Hippocampal formation (tissue), 2 donors: ENCODE measurements at regions not wholly inside any gene's neighbourhood (a gene's known extent, or its start where the extent isn't known, plus 50 kb on each side); places are given as distances from the start of the nearest gene placed in this dataset.
"Not testable (repeated sequence)": the region's sequence is repeated elsewhere in the genome, so short reads cannot be mapped to it uniquely, and the experiment has no call there.

Experiments
- DNase-seq, 2 donors: peaks; one replicate each; lab custom pipeline; 2025; lab: John Stamatoyannopoulos, UW

GRCh38 chr2:58629545-58630119, 388.5 kb upstream of the FANCL start:
- no peak for DNase-seq

DNA sequence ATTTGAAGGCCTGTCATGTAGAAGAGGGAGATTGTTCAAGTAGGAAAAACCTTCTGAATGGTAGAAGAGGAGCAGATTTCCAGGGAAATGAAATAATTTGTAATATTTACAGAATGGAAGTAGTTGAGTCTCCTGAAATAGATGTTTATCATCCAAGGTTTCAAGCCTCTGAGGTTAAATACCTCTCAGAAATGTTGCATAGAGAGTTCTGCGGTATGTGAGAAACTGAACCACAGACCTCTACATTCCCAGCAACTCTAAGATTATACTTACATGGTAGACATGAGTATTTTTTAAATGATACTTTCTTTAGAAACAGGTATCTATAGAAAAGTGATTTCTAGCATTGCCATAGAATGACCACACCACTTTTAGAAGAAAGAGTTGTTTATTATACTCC, 379.8 kb upstream of the FANCL start:
- no peak for DNase-seq

GRCh38 chr2:58620093-58620492, 379.0 kb upstream of the FANCL start:
- DNase-seq, result no peak

GRCh38 chr2:58616961-58617360, 375.8 kb upstream of the FANCL start:
- DNase-seq, result no peak

DNA sequence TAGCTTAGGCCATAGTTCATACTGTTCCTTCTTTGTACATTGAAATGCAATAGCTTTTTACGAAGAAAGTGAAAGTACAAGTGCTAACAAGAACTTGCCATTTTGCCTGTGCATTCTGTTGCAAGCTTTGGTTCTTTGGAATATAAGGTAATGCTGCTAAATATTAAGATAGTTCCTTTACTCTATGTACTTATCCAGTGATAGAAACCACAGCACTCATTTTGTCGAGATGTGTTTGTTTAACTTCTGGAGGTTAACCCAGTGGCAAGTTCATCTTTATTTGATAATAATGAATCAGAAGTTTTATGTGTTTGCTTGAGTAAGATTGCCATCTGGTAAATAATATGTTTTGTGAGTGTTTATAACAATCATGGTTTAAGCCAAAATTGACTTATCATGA, 373.1 kb upstream of the FANCL start:
- DNase-seq, result no peak

DNA sequence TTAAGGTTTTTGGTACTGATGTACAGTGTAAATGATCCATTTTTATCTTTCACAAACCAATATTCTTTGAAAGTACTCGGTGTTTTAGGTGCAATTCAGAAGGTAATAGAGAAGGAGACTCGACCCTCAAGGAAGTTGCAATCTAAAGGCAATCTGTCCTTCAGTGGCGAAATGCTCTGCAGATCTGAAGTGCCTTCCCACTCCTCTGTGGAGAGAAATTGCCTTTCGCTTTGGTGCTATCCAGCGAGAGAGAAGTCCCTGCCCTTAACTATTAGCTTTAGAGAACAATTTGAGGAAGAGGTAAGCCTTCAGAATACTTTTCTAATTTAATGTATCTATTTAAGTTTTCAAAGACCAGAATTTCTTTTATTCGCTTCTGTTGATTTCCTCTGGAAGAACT, 371.8 kb upstream of the FANCL start:
- DNase-seq, result no peak

- DNase-seq, result no peak
Measured at GRCh38 chr2:58609326-58609725, 368.2 kb upstream of the FANCL start.

DNA sequence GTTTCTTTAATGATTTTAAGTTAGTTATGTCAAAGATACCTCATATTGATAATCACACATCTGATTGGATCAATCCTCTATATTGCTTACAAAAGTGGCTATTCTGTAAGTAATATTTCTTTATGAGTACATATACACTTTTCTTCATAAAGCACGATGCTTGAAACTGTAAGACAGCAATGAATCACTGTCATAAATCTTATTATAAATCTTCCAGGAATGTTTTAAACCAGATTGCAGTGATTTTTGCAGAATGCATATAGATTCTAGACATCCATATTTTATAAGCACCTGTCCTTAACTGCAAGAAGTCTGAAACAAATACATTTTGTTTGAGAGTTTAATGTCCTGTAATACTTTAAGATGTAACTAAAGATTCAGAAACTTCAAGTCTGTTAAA, 367.0 kb upstream of the FANCL start:
- no peak for DNase-seq

- DNase-seq, result no peak
Measured at GRCh38 chr2:58607448-58607847, 366.3 kb upstream of the FANCL start.

- no peak for DNase-seq
Measured at GRCh38 chr2:58606799-58607198, 365.7 kb upstream of the FANCL start.

DNA sequence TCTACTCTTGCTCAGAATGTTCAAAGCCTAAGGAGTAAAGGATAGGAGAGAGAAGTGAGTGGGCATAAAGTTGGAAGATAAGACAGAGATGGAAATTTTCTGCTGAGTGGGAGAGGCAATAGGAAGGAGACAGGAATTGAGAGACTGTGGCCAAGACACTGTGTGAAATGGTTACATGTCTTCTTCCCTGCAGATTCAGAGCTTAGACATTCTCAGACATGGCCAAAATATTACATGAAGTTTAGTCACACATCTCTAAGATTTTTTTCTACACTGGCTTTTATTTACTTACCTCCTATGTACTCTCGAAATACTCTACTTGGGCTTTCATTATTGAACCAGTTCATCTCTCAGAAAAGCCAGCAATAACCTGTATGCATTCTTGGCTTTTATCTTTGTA, 363.0 kb upstream of the FANCL start:
- no peak for DNase-seq

DNA sequence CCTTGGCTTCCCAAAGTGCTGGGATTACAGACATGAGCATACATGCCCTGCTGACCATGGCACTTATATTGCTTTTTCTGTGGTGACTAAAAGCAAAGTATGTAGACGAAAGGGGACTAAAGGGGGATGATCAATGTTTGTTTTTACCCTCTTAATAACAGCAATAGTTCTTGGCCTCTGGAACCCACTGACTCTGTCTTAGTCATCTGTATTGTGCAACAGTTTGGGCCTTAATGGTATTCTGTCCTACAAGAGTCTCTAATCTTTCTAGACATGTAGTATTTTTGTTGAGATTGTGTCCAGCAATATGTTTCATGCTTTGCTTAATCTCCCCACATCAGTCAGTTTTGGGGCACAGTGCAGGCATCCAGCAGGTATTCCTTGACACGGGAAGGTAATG, 359.9 kb upstream of the FANCL start:
- DNase-seq, result no peak

- DNase-seq, result no peak
Measured at GRCh38 chr2:58598171-58598570, 357.0 kb upstream of the FANCL start.

- no peak for DNase-seq
Measured at GRCh38 chr2:58595714-58596113, 354.6 kb upstream of the FANCL start.

DNA sequence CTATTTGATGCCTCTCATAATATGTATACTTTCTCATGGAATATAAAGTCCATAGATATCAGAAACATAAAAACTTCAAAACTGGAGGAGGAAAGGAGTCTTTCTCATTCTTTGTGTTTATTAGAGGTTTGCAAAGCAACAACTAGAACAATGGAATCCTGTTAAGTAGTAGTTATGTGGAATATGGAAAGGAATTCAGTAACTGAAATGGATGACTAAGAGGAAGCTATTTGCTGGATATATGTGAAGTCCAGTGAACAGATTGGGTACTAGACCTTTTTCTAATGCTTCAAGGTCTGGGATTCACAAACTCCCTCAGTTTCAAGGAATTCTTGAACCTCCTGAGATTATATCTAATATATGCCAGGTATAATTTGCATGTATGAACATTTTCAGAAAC, 353.6 kb upstream of the FANCL start:
- no peak for DNase-seq

- DNase-seq, result no peak
Measured at GRCh38 chr2:58594175-58594574, 353.1 kb upstream of the FANCL start.

GRCh38 chr2:58586178-58586577, 345.1 kb upstream of the FANCL start:
- DNase-seq, result not testable (repeated sequence)

DNA sequence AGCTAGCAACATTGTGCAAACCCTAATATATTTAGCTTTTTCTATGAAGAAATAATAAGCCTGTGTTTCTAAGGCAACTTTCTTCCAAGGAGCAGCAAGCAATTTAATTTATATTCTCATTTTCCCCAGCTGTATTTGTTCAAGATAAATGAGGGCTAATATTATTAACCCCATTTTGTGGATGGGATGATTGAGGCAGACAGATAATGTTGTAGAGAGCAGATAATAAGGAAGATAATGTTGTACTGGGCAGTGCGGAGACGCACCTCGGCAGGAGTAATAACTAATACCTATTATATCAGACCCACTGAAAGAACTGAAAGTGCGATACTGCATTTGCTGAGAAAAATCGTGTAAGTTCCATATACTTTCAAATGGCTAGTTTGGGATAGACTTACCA, 344.1 kb upstream of the FANCL start:
- no peak for DNase-seq

GRCh38 chr2:58584606-58585118, 343.5 kb upstream of the FANCL start:
- no peak for DNase-seq

DNA sequence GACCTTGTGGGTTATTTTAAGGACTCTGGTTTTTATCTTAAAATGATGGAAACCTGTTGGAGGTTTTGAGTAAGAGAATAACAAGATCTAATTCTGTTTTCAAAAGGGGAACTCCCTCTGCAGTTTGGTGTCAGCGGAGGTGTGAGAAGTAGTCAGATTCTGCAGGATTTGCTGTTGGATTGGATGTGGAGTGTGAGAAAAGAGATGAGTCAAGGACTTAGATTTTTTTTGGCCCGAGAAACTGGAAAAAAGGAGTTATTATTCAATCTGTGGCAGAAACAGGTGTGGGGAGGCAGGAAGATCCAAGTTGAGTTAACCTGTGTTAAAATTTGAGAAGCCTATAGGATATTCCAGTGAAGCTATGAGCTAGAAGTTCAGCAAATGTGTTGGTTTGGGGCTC, 337.2 kb upstream of the FANCL start:
- DNase-seq, result no peak

GRCh38 chr2:58574873-58575272, 333.7 kb upstream of the FANCL start:
- no peak for DNase-seq

GRCh38 chr2:58572731-58573130, 331.6 kb upstream of the FANCL start:
- no peak for DNase-seq

- DNase-seq, result peak; percentile 6 to 55
Measured at GRCh38 chr2:58571181-58571852, 330.2 kb upstream of the FANCL start.
